GM23338 (cell line): ENCODE measurements at regions not wholly inside any gene's neighbourhood (a gene's known extent, or its start where the extent isn't known, plus 50 kb on each side); places are given as distances from the start of the nearest gene placed in this dataset.

Experiments used
- ATAC-seq: fragments of 200-7000 bp; cut with Tn5 transposase; 3 replicates; pipeline ENCODE4 v1.9.1; 2020
- DNase-seq: peaks from one replicate; pipeline ENCODE4 v3.0.0-alpha.2; 2015; ENCODE audit warnings: low spot score
- H2AFZ ChIP-seq: fragments of 200-600 bp; sonication (generic); 2 replicates; pipeline ENCODE4 v1.8.0; 2016; ENCODE audit warnings: antibody characterized with exemption, mild to moderate bottlenecking, moderate library complexity
- H3F3A ChIP-seq: fragments of 200-600 bp; sonication (generic); replicated peaks from 2 replicates; pipeline ENCODE4 v1.8.0; 2017; ENCODE audit warnings: antibody characterized with exemption, mixed run types, low read depth
- H3K27ac ChIP-seq: fragments of 200-600 bp; sonication (generic); 2 replicates; pipeline ENCODE4 v1.6.1; 2016; ENCODE audit warnings: low read depth
- H3K27me3 ChIP-seq: fragments of 200-600 bp; sonication (generic); 2 replicates; pipeline ENCODE4 v1.8.0; 2016; ENCODE audit warnings: mild to moderate bottlenecking, mixed run types, moderate library complexity; ENCODE audit not compliant: insufficient read depth
- H3K36me3 ChIP-seq: fragments of 200-600 bp; sonication (generic); 2 replicates; pipeline ENCODE4 v1.8.0; 2016; ENCODE audit warnings: mild to moderate bottlenecking; ENCODE audit not compliant: insufficient read depth
- H3K4me1 ChIP-seq: fragments of 200-600 bp; sonication (generic); 2 replicates; pipeline ENCODE4 v1.8.0; 2016; ENCODE audit warnings: mild to moderate bottlenecking, moderate library complexity; ENCODE audit not compliant: insufficient read depth
- H3K4me2 ChIP-seq: fragments of 200-600 bp; sonication (generic); 2 replicates; pipeline ENCODE4 v1.7.1; 2017; ENCODE audit warnings: mixed run types
- H3K4me3 ChIP-seq: fragments of 200-600 bp; sonication (generic); 2 replicates; pipeline ENCODE4 v1.6.1; 2016; ENCODE audit warnings: mixed run types
- H3K79me2 ChIP-seq: fragments of 200-600 bp; sonication (generic); replicated peaks from 2 replicates; pipeline ENCODE4 v1.8.0; 2017; ENCODE audit warnings: mild to moderate bottlenecking; ENCODE audit not compliant: insufficient read depth
- H3K9me2 ChIP-seq: fragments of 200-600 bp; sonication (generic); 2 replicates; pipeline ENCODE4 v1.8.0; 2017; ENCODE audit not compliant: insufficient read depth
- H4K20me1 ChIP-seq: fragments of 200-600 bp; sonication (generic); replicated peaks from 2 replicates; pipeline ENCODE4 v1.8.0; 2017; ENCODE audit warnings: mild to moderate bottlenecking; ENCODE audit not compliant: insufficient read depth
- H3K27ac Mint-ChIP-seq: 2 replicates; pipeline ENCODE4 v1.8.0; 2020; ENCODE audit warnings: inconsistent platforms, mild to moderate bottlenecking, moderate library complexity, mixed read lengths
- H3K27me3 Mint-ChIP-seq: 3 replicates; pipeline ENCODE4 v1.8.0; 2022; ENCODE audit warnings: low read depth, mild to moderate bottlenecking, moderate library complexity, mixed read lengths, inconsistent platforms; ENCODE audit not compliant: insufficient read depth, poor library complexity
- H3K36me3 Mint-ChIP-seq: 3 replicates; pipeline ENCODE4 v1.8.0; 2021; ENCODE audit warnings: low read depth, mild to moderate bottlenecking, inconsistent platforms, moderate library complexity, mixed read lengths
- H3K4me1 Mint-ChIP-seq: 3 replicates; pipeline ENCODE4 v1.8.0; 2020; ENCODE audit warnings: mild to moderate bottlenecking, inconsistent platforms, mixed read lengths
- H3K4me3 Mint-ChIP-seq: 3 replicates; pipeline ENCODE4 v1.8.0; 2021; ENCODE audit warnings: moderate library complexity, mild to moderate bottlenecking, inconsistent platforms, mixed read lengths
- H3K9me3 Mint-ChIP-seq: 3 replicates; pipeline ENCODE4 v1.8.0; 2020; ENCODE audit warnings: moderate library complexity, mild to moderate bottlenecking, inconsistent platforms, mixed read lengths
- CREB1 ChIP-seq: fragments of 250-450 bp; sonication (Bioruptor Pico); IDR thresholded peaks from 2 replicates; pipeline ENCODE4 v1.5.0; 2020; ENCODE audit warnings: low read depth, mild to moderate bottlenecking, moderate library complexity
- CTCF ChIP-seq, 2 experiments: fragments of 200-600 bp in 1 of 2; sonication (generic) in 1 of 2; conservative IDR thresholded peaks; 2 replicates each; pipeline versions ENCODE4 v1.5.1 to v1.6.1; 2016 to 2017; ENCODE audit warnings: antibody characterized with exemption in 2 of 2, low read depth in 2 of 2, mild to moderate bottlenecking in 2 of 2, moderate library complexity in 1 of 2
- ETS1 ChIP-seq: IDR thresholded peaks from 2 replicates; pipeline ENCODE4 v1.6.1; 2016; ENCODE audit warnings: antibody characterized with exemption
- EZH2 ChIP-seq: fragments of 200-600 bp; sonication (generic); IDR thresholded peaks from one replicate; pipeline ENCODE4 v1.8.0; 2017; ENCODE audit warnings: antibody characterized with exemption, mild to moderate bottlenecking, low read depth; ENCODE audit not compliant: unreplicated experiment
- EZH2phosphoT487 ChIP-seq: fragments of 200-600 bp; sonication (generic); IDR thresholded peaks from one replicate; pipeline ENCODE4 v1.8.1; 2018; ENCODE audit warnings: antibody characterized with exemption; ENCODE audit not compliant: unreplicated experiment
- JUNB ChIP-seq: IDR thresholded peaks from one replicate; pipeline ENCODE4 v1.6.1; 2016; ENCODE audit warnings: antibody characterized with exemption; ENCODE audit not compliant: unreplicated experiment
- NANOG ChIP-seq: IDR thresholded peaks from 2 replicates; pipeline ENCODE4 v1.6.1; 2016; ENCODE audit warnings: antibody characterized with exemption, borderline replicate concordance
- POLR2AphosphoS5 ChIP-seq: IDR thresholded peaks from 2 replicates; pipeline ENCODE4 v1.6.1; 2016; ENCODE audit warnings: antibody characterized with exemption, low read depth
- STAT1 ChIP-seq: IDR thresholded peaks from one replicate; pipeline ENCODE4 v1.6.1; 2016; ENCODE audit warnings: antibody characterized with exemption; ENCODE audit not compliant: unreplicated experiment
- ZNF114 ChIP-seq: fragments of 250-450 bp; sonication (Bioruptor Pico); IDR thresholded peaks from 2 replicates; pipeline ENCODE4 v1.5.0; 2020; ENCODE audit warnings: mild to moderate bottlenecking, moderate library complexity
- ZNF331 ChIP-seq: fragments of 250-450 bp; sonication (Bioruptor Pico); IDR thresholded peaks from 2 replicates; pipeline ENCODE4 v1.5.0; 2020; ENCODE audit warnings: low read depth, mild to moderate bottlenecking, moderate library complexity
- ZNF462 ChIP-seq: fragments of 250-450 bp; sonication (Bioruptor Pico); IDR thresholded peaks from 2 replicates; pipeline ENCODE4 v1.5.0; 2020; ENCODE audit warnings: mild to moderate bottlenecking, moderate library complexity
- TF ChIP-seq, protein P1 (sequence below): IDR thresholded peaks from one replicate; pipeline ENCODE4 v1.6.1; 2018; ENCODE audit warnings: antibody characterized with exemption; ENCODE audit not compliant: unreplicated experiment

DNA sequence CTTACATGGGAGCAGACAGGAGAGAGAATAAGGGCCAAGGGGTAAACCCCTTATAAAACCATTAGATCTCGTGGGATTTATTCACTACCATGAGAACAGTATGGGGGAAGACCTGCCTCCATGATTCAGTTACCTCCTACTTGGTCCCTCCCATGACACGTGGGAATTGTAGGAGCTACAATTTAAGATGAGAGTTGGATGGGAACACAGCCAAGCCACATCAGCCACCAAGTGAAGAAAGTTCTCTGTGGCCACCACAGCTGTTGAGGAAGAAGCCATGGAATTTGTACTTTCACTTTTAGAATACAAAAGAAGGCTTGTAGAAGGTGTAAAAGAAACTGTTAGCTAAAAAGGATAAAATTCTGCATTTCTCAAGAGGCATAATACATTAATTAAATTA lies 67.0 kb upstream of the CXorf51A start:
- no peak for ATAC-seq
- no peaks in the 10 kb centered on the region for H3K4me1 Mint-ChIP-seq
- no peak for DNase-seq
- no peak overlapping the region for H3K4me3 ChIP-seq
- H4K20me1 ChIP-seq: no peaks in the 10 kb centered on the region
- H3K36me3 Mint-ChIP-seq: peaks cover 6% of the 10 kb centered on the region; the same call in 1 of the 3 replicates
- H3K36me3 ChIP-seq: no peaks in the 10 kb centered on the region
- no peak overlapping the region for H2AFZ ChIP-seq
- no peaks in the 10 kb centered on the region for H3K9me2 ChIP-seq
- no peaks in the 10 kb centered on the region for H3K27me3 ChIP-seq
- H3K4me1 ChIP-seq: no peaks in the 10 kb centered on the region
- H3F3A ChIP-seq: no peaks in the 10 kb centered on the region
- no peak overlapping the region for H3K27ac Mint-ChIP-seq
- no peak for TF ChIP-seq NANOG
- no peak for TF ChIP-seq POLR2AphosphoS5
- TF ChIP-seq CTCF (conservative IDR thresholded peaks at IDR 0.05; ENCODE audit: low read depth in 2 of 2): no peak
- no peak for TF ChIP-seq ETS1
- no peak for TF ChIP-seq JUNB
- no peak for TF ChIP-seq EZH2
- TF ChIP-seq ZNF331: no peak
- no peak for TF ChIP-seq CREB1 (CRISPR knock-in tag)
- no peak for TF ChIP-seq EZH2phosphoT487
- TF ChIP-seq, protein P1, sequence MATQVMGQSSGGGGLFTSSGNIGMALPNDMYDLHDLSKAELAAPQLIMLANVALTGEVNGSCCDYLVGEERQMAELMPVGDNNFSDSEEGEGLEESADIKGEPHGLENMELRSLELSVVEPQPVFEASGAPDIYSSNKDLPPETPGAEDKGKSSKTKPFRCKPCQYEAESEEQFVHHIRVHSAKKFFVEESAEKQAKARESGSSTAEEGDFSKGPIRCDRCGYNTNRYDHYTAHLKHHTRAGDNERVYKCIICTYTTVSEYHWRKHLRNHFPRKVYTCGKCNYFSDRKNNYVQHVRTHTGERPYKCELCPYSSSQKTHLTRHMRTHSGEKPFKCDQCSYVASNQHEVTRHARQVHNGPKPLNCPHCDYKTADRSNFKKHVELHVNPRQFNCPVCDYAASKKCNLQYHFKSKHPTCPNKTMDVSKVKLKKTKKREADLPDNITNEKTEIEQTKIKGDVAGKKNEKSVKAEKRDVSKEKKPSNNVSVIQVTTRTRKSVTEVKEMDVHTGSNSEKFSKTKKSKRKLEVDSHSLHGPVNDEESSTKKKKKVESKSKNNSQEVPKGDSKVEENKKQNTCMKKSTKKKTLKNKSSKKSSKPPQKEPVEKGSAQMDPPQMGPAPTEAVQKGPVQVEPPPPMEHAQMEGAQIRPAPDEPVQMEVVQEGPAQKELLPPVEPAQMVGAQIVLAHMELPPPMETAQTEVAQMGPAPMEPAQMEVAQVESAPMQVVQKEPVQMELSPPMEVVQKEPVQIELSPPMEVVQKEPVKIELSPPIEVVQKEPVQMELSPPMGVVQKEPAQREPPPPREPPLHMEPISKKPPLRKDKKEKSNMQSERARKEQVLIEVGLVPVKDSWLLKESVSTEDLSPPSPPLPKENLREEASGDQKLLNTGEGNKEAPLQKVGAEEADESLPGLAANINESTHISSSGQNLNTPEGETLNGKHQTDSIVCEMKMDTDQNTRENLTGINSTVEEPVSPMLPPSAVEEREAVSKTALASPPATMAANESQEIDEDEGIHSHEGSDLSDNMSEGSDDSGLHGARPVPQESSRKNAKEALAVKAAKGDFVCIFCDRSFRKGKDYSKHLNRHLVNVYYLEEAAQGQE: no peak
- TF ChIP-seq ZNF114 (CRISPR knock-in tag): no peak
- no peak for TF ChIP-seq ZNF462 (CRISPR knock-in tag)
- TF ChIP-seq STAT1: no peak
- H3K9me3 Mint-ChIP-seq: peaks cover 76% of the 10 kb centered on the region
- H3K79me2 ChIP-seq: no peaks in the 10 kb centered on the region
- no peak overlapping the region for H3K4me2 ChIP-seq
- H3K27me3 Mint-ChIP-seq: no peaks in the 10 kb centered on the region
- H3K4me3 Mint-ChIP-seq: no peak overlapping the region
- H3K27ac ChIP-seq: no peak overlapping the region
